CD4-positive, alpha-beta T cell (primary cell): ENCODE measurements at regions not wholly inside any gene's neighbourhood (a gene's known extent, or its start where the extent isn't known, plus 50 kb on each side); places are given as distances from the start of the nearest gene placed in this dataset.

Experiments used
- ATAC-seq: fragments of 200-7000 bp; cut with Tn5 transposase; one replicate; pipeline ENCODE4 v1.10.0; 2022; ENCODE audit warnings: mild to moderate bottlenecking; ENCODE audit not compliant: poor library complexity
- CTCF ChIA-PET: fragments of 350-600 bp; sonication (Branson Sonifier 250); formaldehyde crosslinking; loops from one replicate; lab custom pipeline; 2021; ENCODE audit warnings: antibody characterized with exemption, inconsistent platforms; lab: Charles Lee
- POLR2A ChIA-PET: fragments of 350-600 bp; sonication (Branson Sonifier 250); formaldehyde crosslinking; loops from one replicate; lab custom pipeline; 2021; ENCODE audit warnings: antibody characterized with exemption, inconsistent platforms; lab: Charles Lee
- DNase-seq, 14 experiments: peaks; one replicate each; pipeline ENCODE4 v3.0.0-alpha.2; 2013 to 2020; ENCODE audit warnings: mixed read lengths in 2 of 14
- H3K27ac ChIP-seq, 2 donors: one replicate each; pipeline versions ENCODE4 v1.5.1 to v1.7.0; 2013; ENCODE audit warnings: low read length in 2 of 2, low read depth in 1 of 2, mild to moderate bottlenecking in 1 of 2
- H3K27me3 ChIP-seq, 2 experiments: 1 replicate in 1 of 2; 2 replicates in 1 of 2; pipeline versions ENCODE4 v1.6.1 to v1.7.0; 2013; ENCODE audit warnings: low read length in 2 of 2, control low read depth in 1 of 2, mild to moderate bottlenecking in 1 of 2, moderate library complexity in 1 of 2; ENCODE audit not compliant: insufficient read depth in 2 of 2, control insufficient read depth in 1 of 2
- H3K36me3 ChIP-seq: one replicate; pipeline ENCODE4 v1.6.1; 2013; ENCODE audit warnings: low read length, control low read depth; ENCODE audit not compliant: insufficient read depth
- H3K4me1 ChIP-seq: one replicate; pipeline ENCODE4 v1.6.1; 2013; ENCODE audit warnings: low read length, control low read depth; ENCODE audit not compliant: insufficient read depth
- H3K4me3 ChIP-seq: one replicate; pipeline ENCODE4 v1.5.1; 2013; ENCODE audit warnings: mild to moderate bottlenecking, low read length, moderate library complexity
- H3K9me3 ChIP-seq, 2 experiments: 1 replicate in 1 of 2; 2 replicates in 1 of 2; pipeline versions ENCODE4 v1.6.1 to v1.7.0; 2013; ENCODE audit warnings: low read length in 2 of 2, mild to moderate bottlenecking in 2 of 2, control low read depth in 1 of 2, moderate library complexity in 1 of 2; ENCODE audit not compliant: control insufficient read depth in 1 of 2, insufficient read depth in 1 of 2
- H3K27ac Mint-ChIP-seq: one replicate; pipeline ENCODE4 v1.8.0; 2020; ENCODE audit warnings: mixed read lengths
- H3K27me3 Mint-ChIP-seq: one replicate; pipeline ENCODE4 v1.8.0; 2021; ENCODE audit warnings: mixed read lengths
- H3K36me3 Mint-ChIP-seq: one replicate; pipeline ENCODE4 v1.8.0; 2021; ENCODE audit warnings: low read depth, mixed read lengths
- H3K4me1 Mint-ChIP-seq: one replicate; pipeline ENCODE4 v1.8.0; 2021; ENCODE audit warnings: low read depth, mixed read lengths
- H3K4me3 Mint-ChIP-seq: one replicate; pipeline ENCODE4 v1.8.0; 2020; ENCODE audit warnings: mild to moderate bottlenecking, mixed read lengths
- H3K9me3 Mint-ChIP-seq: one replicate; pipeline ENCODE4 v1.8.0; 2020; ENCODE audit warnings: mixed read lengths
- intact Hi-C, 2 experiments: fragments of 100-400 bp; cut with DNase I in 1 of 2; cut with micrococcal nuclease in 1 of 2; formaldehyde crosslinking; loops; one replicate each; pipeline versions ENCODE4 v1.15.1 to v1.9.0; 2023 to 2025; cut with DNase I, micrococcal nuclease
- TF ChIP-seq, protein P1 (sequence below): fragments of 200-600 bp; IDR thresholded peaks from one replicate; pipeline ENCODE4 v1.8.0; 2022; ENCODE audit warnings: antibody characterized with exemption, mild to moderate bottlenecking

DNA sequence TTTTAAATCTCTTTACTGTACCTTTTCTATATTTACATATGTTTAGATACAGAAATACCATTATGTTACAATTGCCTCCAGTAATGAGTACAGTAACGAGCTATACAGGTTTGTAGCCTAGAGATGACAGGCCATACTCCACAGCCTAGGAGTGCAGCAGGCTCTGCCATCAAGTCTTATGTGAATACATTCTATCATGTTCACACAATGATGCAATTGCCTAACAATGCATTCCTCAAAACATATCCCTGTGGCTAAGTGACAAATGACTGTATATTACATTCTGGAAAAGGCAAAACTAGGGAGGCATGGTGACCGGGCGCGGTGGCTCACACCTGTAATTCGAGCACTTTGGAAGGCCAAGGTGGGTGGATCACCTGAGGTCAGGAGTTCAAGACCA is 192.4 kb upstream of the IGF1R start:
- no peak overlapping the region for H3K27ac Mint-ChIP-seq
- Histone ChIP-seq H3K9me3 (peaks cover 0 to 4% of the 10 kb centered on the region in 2 experiments), H3K4me3 (no peak overlapping the region), H3K36me3 (no peaks in the 10 kb centered on the region), H3K4me1 (no peaks in the 10 kb centered on the region), H3K27me3 (no peaks in the 10 kb centered on the region), H3K27ac (no peak overlapping the region)
- H3K9me3 Mint-ChIP-seq = no peaks in the 10 kb centered on the region
- CTCF ChIA-PET = no interaction called here
- H3K36me3 Mint-ChIP-seq = no peaks in the 10 kb centered on the region
- DNase-seq (no peak), ATAC-seq (no peak)
- H3K4me1 Mint-ChIP-seq = no peaks in the 10 kb centered on the region
- H3K4me3 Mint-ChIP-seq = no peak overlapping the region
- peaks cover 43% of the 10 kb centered on the region for H3K27me3 Mint-ChIP-seq
- TF ChIP-seq, protein P1, sequence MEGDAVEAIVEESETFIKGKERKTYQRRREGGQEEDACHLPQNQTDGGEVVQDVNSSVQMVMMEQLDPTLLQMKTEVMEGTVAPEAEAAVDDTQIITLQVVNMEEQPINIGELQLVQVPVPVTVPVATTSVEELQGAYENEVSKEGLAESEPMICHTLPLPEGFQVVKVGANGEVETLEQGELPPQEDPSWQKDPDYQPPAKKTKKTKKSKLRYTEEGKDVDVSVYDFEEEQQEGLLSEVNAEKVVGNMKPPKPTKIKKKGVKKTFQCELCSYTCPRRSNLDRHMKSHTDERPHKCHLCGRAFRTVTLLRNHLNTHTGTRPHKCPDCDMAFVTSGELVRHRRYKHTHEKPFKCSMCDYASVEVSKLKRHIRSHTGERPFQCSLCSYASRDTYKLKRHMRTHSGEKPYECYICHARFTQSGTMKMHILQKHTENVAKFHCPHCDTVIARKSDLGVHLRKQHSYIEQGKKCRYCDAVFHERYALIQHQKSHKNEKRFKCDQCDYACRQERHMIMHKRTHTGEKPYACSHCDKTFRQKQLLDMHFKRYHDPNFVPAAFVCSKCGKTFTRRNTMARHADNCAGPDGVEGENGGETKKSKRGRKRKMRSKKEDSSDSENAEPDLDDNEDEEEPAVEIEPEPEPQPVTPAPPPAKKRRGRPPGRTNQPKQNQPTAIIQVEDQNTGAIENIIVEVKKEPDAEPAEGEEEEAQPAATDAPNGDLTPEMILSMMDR = no peak
- POLR2A ChIA-PET = no interaction called here
- intact Hi-C loops = no loop called here

DNA sequence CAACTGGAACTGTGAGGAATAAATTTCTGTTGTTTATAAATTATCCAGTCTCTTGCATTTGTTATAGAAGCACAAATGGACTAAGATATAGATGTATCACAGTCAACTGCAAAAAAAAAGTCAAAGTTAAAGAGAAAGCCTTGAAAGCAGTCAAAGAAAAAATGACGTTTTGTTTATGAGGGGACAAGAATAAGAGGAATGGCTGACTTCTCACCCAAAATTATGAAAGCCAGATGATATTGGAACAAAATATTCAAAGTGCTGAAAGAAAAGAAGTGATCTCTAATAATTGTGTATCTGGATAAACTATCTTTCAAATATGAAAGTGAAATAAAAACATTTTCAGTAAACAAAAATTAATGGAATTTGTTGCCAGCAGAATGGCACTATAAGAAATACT is 171.8 kb upstream of the IGF1R start:
- CTCF ChIA-PET = no interaction called here
- Mint-ChIP-seq H3K36me3 (no peaks in the 10 kb centered on the region), H3K27ac (no peak overlapping the region), H3K9me3 (peaks cover 20% of the 10 kb centered on the region), H3K4me3 (no peak overlapping the region), H3K4me1 (no peaks in the 10 kb centered on the region), H3K27me3 (peaks cover 24% of the 10 kb centered on the region)
- Histone ChIP-seq H3K9me3 (peaks cover 14 to 19% of the 10 kb centered on the region in 2 experiments), H3K4me3 (no peak overlapping the region), H3K27me3 (peaks cover 4 to 7% of the 10 kb centered on the region in 2 experiments), H3K4me1 (no peaks in the 10 kb centered on the region), H3K27ac (no peak overlapping the region), H3K36me3 (no peaks in the 10 kb centered on the region)
- DNase-seq (no peak), ATAC-seq (no peak)
- TF ChIP-seq, protein P1 = no peak
- POLR2A ChIA-PET = no interaction called here
- intact Hi-C loops = no loop called here

DNA sequence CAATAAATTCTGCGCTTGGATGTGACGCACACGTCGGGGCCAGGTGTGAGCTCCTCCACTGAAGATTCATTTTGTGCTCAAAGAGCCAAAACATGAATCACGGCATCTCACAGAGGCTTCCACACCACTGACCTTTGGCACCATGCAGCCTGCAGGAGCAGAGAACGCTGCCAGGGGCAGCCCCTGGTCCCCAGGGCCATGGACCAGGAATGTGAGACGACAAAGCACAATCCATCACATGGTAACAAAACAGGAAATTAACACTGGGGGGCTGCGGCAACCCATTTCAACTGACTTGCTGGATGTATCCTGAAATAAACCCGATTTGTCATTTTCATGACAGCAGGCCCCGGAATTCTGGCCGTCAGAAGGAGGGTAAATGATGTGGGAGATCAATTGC is 167.5 kb upstream of the IGF1R start:
- ChIA-PET POLR2A (no interaction called here), CTCF (no interaction called here)
- Mint-ChIP-seq H3K36me3 (no peaks in the 10 kb centered on the region), H3K4me3 (no peak overlapping the region), H3K9me3 (peaks cover 23% of the 10 kb centered on the region), H3K27ac (no peak overlapping the region), H3K27me3 (peaks cover 20% of the 10 kb centered on the region), H3K4me1 (no peaks in the 10 kb centered on the region)
- Histone ChIP-seq H3K9me3 (peaks cover 11 to 18% of the 10 kb centered on the region in 2 experiments), H3K27me3 (peaks cover 0 to 7% of the 10 kb centered on the region in 2 experiments), H3K4me3 (no peak overlapping the region), H3K36me3 (no peaks in the 10 kb centered on the region), H3K4me1 (no peaks in the 10 kb centered on the region), H3K27ac (no peak overlapping the region)
- DNase-seq = no peak
- intact Hi-C loops = no loop called here
- no peak for ATAC-seq
- TF ChIP-seq, protein P1 = no peak
